ENCODE measurements at regions not wholly inside any gene's neighbourhood (a gene's known extent, or its start where the extent isn't known, plus 50 kb on each side); places are given as distances from the start of the nearest gene placed in this dataset.

GRCh38 chr5:15031180-15031579 is 159.6 kb upstream of the ANKH start:
- FAIRE-seq (no peak), DNase-seq (ENCODE audit: insufficient read length, low spot score) (no peak)

- no peak for FAIRE-seq
Measured at GRCh38 chr5:15027764-15028163, 156.2 kb upstream of the ANKH start.

GRCh38 chr5:15026944-15027343 is 155.4 kb upstream of the ANKH start:
- DNase-seq (ENCODE audit: insufficient read length, low spot score) (no peak), FAIRE-seq (no peak)

More at GRCh38 chr5:15027764-15028163, 156.2 kb upstream of the ANKH start:
- no peak for DNase-seq (ENCODE audit: insufficient read length, low spot score)

GRCh38 chr5:15026011-15026893 is 154.7 kb upstream of the ANKH start:
- FAIRE-seq, result no peak
- DNase-seq (ENCODE audit: insufficient read length, low spot score), result no peak

GRCh38 chr5:15023846-15024245 is 152.3 kb upstream of the ANKH start:
- FAIRE-seq (no peak), DNase-seq (ENCODE audit: insufficient read length, low spot score) (no peak)

GRCh38 chr5:15023266-15023665 is 151.7 kb upstream of the ANKH start:
- no peak for FAIRE-seq
- no peak for DNase-seq (ENCODE audit: insufficient read length, low spot score)

GRCh38 chr5:15021266-15022046 is 149.9 kb upstream of the ANKH start:
- FAIRE-seq, result no peak
- no peak for DNase-seq (ENCODE audit: insufficient read length, low spot score)

- FAIRE-seq (no peak), DNase-seq (ENCODE audit: insufficient read length, low spot score) (no peak)
Measured at GRCh38 chr5:15020736-15021135, 149.2 kb upstream of the ANKH start.

- FAIRE-seq (no peak), DNase-seq (ENCODE audit: insufficient read length, low spot score) (no peak)
Measured at GRCh38 chr5:15014809-15015208, 143.2 kb upstream of the ANKH start.

- no peak for DNase-seq (ENCODE audit: insufficient read length, low spot score)
- FAIRE-seq, result no peak
Measured at GRCh38 chr5:15013654-15014463, 142.3 kb upstream of the ANKH start.

- no peak for FAIRE-seq
- no peak for DNase-seq (ENCODE audit: insufficient read length, low spot score)
Measured at GRCh38 chr5:15012061-15012460, 140.5 kb upstream of the ANKH start.

- FAIRE-seq, result no peak
- DNase-seq (ENCODE audit: insufficient read length, low spot score), result no peak
Measured at GRCh38 chr5:15010936-15011335, 139.4 kb upstream of the ANKH start.

- no peak for DNase-seq (ENCODE audit: insufficient read length, low spot score)
- FAIRE-seq, result no peak
Measured at GRCh38 chr5:15009420-15009819, 137.8 kb upstream of the ANKH start.

- no peak for FAIRE-seq
- DNase-seq (ENCODE audit: insufficient read length, low spot score), result no peak
Measured at GRCh38 chr5:15008921-15009320, 137.3 kb upstream of the ANKH start.

GRCh38 chr5:15008476-15008875 is 136.9 kb upstream of the ANKH start:
- DNase-seq (ENCODE audit: insufficient read length, low spot score), result no peak
- no peak for FAIRE-seq

GRCh38 chr5:15007646-15008045 is 136.1 kb upstream of the ANKH start:
- DNase-seq (ENCODE audit: insufficient read length, low spot score), result no peak

GRCh38 chr5:15004506-15004905 is 132.9 kb upstream of the ANKH start:
- DNase-seq (ENCODE audit: insufficient read length, low spot score) (no peak), FAIRE-seq (no peak)

More at GRCh38 chr5:15007646-15008045, 136.1 kb upstream of the ANKH start:
- no peak for FAIRE-seq

- FAIRE-seq (peak; percentile 66), DNase-seq (ENCODE audit: insufficient read length, low spot score) (peak; percentile 36)
Measured at GRCh38 chr5:15003511-15003920, 131.9 kb upstream of the ANKH start.

GRCh38 chr5:15002791-15003190 is 131.2 kb upstream of the ANKH start:
- DNase-seq (ENCODE audit: insufficient read length, low spot score) (no peak), FAIRE-seq (no peak)

- FAIRE-seq, result no peak
- DNase-seq (ENCODE audit: insufficient read length, low spot score), result no peak
Measured at GRCh38 chr5:15002173-15002572, 130.6 kb upstream of the ANKH start.

- DNase-seq (ENCODE audit: insufficient read length, low spot score) (no peak), FAIRE-seq (no peak)
Measured at GRCh38 chr5:15001517-15001916, 129.9 kb upstream of the ANKH start.
